ENCODE measurements at regions not wholly inside any gene's neighbourhood (a gene's known extent, or its start where the extent isn't known, plus 50 kb on each side); places are given as distances from the start of the nearest gene placed in this dataset.

DNA sequence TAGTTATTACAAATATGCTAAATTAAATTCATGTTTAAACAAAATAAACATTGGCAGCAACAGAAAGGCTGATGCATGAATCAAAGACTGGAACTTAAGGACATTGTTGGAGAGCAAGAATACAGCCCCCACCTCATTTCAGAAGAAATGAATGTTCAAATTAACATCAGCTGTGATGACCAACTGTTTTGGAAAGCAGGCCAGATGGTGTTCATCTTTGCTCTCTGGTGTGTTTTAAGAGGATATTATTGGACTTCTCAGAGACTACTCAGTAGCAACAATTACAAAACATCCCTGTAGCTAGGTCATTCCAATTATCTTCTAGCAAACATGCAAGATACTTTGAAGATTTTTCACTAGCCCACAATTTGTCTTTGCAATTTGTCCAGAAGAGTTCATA is 118.6 kb upstream of the DOK5 start:
- TF ChIP-seq, protein P1, sequence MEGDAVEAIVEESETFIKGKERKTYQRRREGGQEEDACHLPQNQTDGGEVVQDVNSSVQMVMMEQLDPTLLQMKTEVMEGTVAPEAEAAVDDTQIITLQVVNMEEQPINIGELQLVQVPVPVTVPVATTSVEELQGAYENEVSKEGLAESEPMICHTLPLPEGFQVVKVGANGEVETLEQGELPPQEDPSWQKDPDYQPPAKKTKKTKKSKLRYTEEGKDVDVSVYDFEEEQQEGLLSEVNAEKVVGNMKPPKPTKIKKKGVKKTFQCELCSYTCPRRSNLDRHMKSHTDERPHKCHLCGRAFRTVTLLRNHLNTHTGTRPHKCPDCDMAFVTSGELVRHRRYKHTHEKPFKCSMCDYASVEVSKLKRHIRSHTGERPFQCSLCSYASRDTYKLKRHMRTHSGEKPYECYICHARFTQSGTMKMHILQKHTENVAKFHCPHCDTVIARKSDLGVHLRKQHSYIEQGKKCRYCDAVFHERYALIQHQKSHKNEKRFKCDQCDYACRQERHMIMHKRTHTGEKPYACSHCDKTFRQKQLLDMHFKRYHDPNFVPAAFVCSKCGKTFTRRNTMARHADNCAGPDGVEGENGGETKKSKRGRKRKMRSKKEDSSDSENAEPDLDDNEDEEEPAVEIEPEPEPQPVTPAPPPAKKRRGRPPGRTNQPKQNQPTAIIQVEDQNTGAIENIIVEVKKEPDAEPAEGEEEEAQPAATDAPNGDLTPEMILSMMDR (IDR thresholded peaks at IDR 0.05), result no peak
- peaks cover 0 to 2% (median 0%) of the 10 kb centered on the region in 3 donors for H3K27me3 Mint-ChIP-seq (ENCODE audit: low read depth in 3 of 3)
- Histone ChIP-seq H4K20me1 (ENCODE audit: insufficient read depth, low read length) (no peaks in the 10 kb centered on the region), H3K9me3 (replicated peaks in 1 of 2; ENCODE audit: control insufficient read depth in 1 of 2, insufficient read depth in 1 of 2, low read length in 2 of 2) (no peaks in the 10 kb centered on the region), H3K4me2 (replicated peaks; ENCODE audit: extremely low read depth, low read length, poor library complexity, severe bottlenecking) (no peak overlapping the region), H3K79me2 (ENCODE audit: insufficient read depth, low read length) (no peaks in the 10 kb centered on the region), H3K4me1 (ENCODE audit: control insufficient read depth in 1 of 2, insufficient read depth in 2 of 2, low read length in 2 of 2) (no peaks in the 10 kb centered on the region), H3K4me3 (replicated peaks in 1 of 3; ENCODE audit: low read depth in 2 of 3, low read length in 3 of 3) (no peak overlapping the region), H2AFZ (ENCODE audit: insufficient read depth, low read depth, low read length, poor library complexity, severe bottlenecking) (no peak overlapping the region), H3K36me3 (replicated peaks in 1 of 2; ENCODE audit: control insufficient read depth in 1 of 2, insufficient read depth in 2 of 2, low read length in 2 of 2) (no peaks in the 10 kb centered on the region), H3K27ac (ENCODE audit: low read depth in 1 of 2, low read length in 2 of 2) (no peak overlapping the region), H3K27me3 (ENCODE audit: control insufficient read depth in 2 of 2, insufficient read depth in 2 of 2, low read length in 2 of 2) (no peaks in the 10 kb centered on the region), H3K9ac (ENCODE audit: insufficient read depth, low read length, poor library complexity, severe bottlenecking) (no peak overlapping the region)
- intact Hi-C loops (cut with micrococcal nuclease), result no loop called here
- DNase-seq, result no peak
- no peaks in the 10 kb centered on the region for H3K4me1 Mint-ChIP-seq
- H3K4me3 Mint-ChIP-seq, result no peak overlapping the region
- no peaks in the 10 kb centered on the region for H3K36me3 Mint-ChIP-seq
- H3K9me3 Mint-ChIP-seq, result peaks cover 0 to 2% (median 0%) of the 10 kb centered on the region in 7 donors
- H3K27ac Mint-ChIP-seq, result no peak overlapping the region

DNA sequence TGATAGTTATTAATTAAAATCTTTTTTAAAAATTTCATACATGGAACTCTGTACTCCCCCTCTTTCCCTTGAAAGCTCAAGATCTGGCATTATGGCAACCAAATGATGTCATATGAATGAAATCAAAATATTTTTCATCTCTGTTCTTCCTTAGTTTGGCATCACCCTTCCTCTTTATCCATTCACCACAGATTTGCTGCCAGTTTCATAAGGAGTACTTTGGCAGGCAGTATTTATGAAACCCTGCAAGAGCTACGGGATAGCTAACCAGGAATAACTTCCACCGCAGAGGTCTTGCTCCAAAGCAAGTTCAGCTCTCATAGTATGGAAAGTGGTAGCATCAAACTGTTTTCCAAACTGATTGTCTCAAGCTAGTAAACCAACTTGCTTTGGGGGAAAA is 113.9 kb upstream of the DOK5 start:
- Mint-ChIP-seq H3K4me3 (no peak overlapping the region), H3K27ac (no peak overlapping the region), H3K4me1 (no peaks in the 10 kb centered on the region), H3K9me3 (peaks cover 0 to 1% (median 0%) of the 10 kb centered on the region in 7 donors), H3K27me3 (ENCODE audit: low read depth in 3 of 3) (peaks cover 0 to 1% (median 0%) of the 10 kb centered on the region in 3 donors), H3K36me3 (no peaks in the 10 kb centered on the region)
- H3K27ac ChIP-seq (ENCODE audit: low read depth in 1 of 2, low read length in 2 of 2), result no peak overlapping the region
- H3K4me3 ChIP-seq (replicated peaks in 1 of 3; ENCODE audit: low read depth in 2 of 3, low read length in 3 of 3), result no peak overlapping the region
- H2AFZ ChIP-seq (ENCODE audit: insufficient read depth, low read depth, low read length, poor library complexity, severe bottlenecking), result no peak overlapping the region
- no peaks in the 10 kb centered on the region for H3K79me2 ChIP-seq (ENCODE audit: insufficient read depth, low read length)
- no peaks in the 10 kb centered on the region for H3K4me1 ChIP-seq (ENCODE audit: control insufficient read depth in 1 of 2, insufficient read depth in 2 of 2, low read length in 2 of 2)
- no peak overlapping the region for H3K4me2 ChIP-seq (replicated peaks; ENCODE audit: extremely low read depth, low read length, poor library complexity, severe bottlenecking)
- TF ChIP-seq, protein P1 (IDR thresholded peaks at IDR 0.05), result no peak
- DNase-seq, result no peak
- H3K9me3 ChIP-seq (replicated peaks in 1 of 2; ENCODE audit: control insufficient read depth in 1 of 2, insufficient read depth in 1 of 2, low read length in 2 of 2), result no peaks in the 10 kb centered on the region
- no peaks in the 10 kb centered on the region for H3K36me3 ChIP-seq (replicated peaks in 1 of 2; ENCODE audit: control insufficient read depth in 1 of 2, insufficient read depth in 2 of 2, low read length in 2 of 2)
- WGBS (ENCODE audit: insufficient coverage), result no CpG with 5 or more reads among the region's 2 CpGs
- intact Hi-C loops (cut with micrococcal nuclease), result no loop called here
- H3K27me3 ChIP-seq (ENCODE audit: control insufficient read depth in 2 of 2, insufficient read depth in 2 of 2, low read length in 2 of 2), result peaks cover 0 to 2% of the 10 kb centered on the region in 2 donors
- no peaks in the 10 kb centered on the region for H4K20me1 ChIP-seq (ENCODE audit: insufficient read depth, low read length)
- no peak overlapping the region for H3K9ac ChIP-seq (ENCODE audit: insufficient read depth, low read length, poor library complexity, severe bottlenecking)

All from CD14-positive monocyte (primary cell).